GM12865 (cell line): ENCODE measurements at regions not wholly inside any gene's neighbourhood (a gene's known extent, or its start where the extent isn't known, plus 50 kb on each side); places are given as distances from the start of the nearest gene placed in this dataset.

ENCODE experiments used
- DNase-seq: peaks from one replicate; pipeline ENCODE4 v3.0.0; 2010; ENCODE audit warnings: low read depth
- H3K4me3 ChIP-seq: 2 replicates; pipeline ENCODE4 v1.5.1; 2011; ENCODE audit warnings: mild to moderate bottlenecking, low read depth, low read length, control low read depth
- CTCF ChIP-seq: IDR thresholded peaks from 2 replicates; pipeline ENCODE4 v1.5.1; 2011; ENCODE audit warnings: low read length, control low read depth, low read depth, inconsistent platforms; ENCODE audit not compliant: insufficient read depth; ENCODE audit errors: missing control alignments

GRCh38 chr1:113217447-113218208 lies 144.6 kb downstream of the LRIG2 start:
- no peak for DNase-seq
- no peak for TF ChIP-seq CTCF
- no peak overlapping the region for H3K4me3 ChIP-seq

DNA sequence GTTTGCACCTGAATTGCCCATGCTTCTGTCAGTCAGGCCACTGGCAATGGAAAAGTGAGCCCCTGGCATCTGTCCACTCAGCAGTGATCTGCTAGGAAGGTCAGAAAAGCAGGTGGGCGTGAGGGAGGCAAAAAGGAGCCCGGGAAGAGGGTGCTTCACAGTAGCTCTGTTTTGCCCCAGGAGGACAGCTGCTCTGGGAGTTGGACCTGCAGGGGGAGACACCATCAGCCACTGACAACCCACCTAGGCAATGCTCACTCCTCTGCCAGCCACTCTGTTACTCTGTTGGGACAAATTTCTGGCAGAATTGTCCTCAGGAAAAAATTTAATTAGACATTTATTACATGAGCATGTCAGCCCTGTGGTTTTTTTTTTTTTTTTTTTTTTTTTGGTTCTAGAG lies 146.4 kb downstream of the LRIG2 start:
- no peak for DNase-seq
- TF ChIP-seq CTCF, result peak; percentile 32

DNA sequence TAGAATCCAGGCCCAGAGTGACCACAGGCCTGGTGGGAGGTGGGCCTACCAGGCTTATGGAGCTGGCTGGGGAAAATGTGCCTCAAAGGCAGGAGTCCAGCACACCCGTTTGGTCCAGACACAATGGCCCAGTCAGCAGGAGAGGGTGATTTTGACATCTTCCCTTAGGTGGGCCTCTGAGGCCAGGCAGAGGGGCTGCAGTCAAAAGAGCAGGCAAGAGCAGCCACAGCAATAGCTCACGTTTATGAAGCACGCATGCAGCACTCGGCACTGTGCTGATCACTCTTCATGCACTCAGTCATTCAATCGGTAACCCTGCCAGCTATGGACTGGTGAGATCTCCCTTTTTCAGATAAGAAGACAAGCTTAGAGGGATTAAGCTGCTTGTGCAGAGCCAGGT lies 146.8 kb downstream of the LRIG2 start:
- no peak overlapping the region for H3K4me3 ChIP-seq
- TF ChIP-seq CTCF, result no peak
- no peak for DNase-seq

More for the DNA sequence above, 146.4 kb downstream of the LRIG2 start:
- no peak overlapping the region for H3K4me3 ChIP-seq

- no peak for TF ChIP-seq CTCF
- no peak for DNase-seq
- H3K4me3 ChIP-seq, result no peak overlapping the region
Observed at GRCh38 chr1:113223040-113223439, 150.0 kb downstream of the LRIG2 start.

DNA sequence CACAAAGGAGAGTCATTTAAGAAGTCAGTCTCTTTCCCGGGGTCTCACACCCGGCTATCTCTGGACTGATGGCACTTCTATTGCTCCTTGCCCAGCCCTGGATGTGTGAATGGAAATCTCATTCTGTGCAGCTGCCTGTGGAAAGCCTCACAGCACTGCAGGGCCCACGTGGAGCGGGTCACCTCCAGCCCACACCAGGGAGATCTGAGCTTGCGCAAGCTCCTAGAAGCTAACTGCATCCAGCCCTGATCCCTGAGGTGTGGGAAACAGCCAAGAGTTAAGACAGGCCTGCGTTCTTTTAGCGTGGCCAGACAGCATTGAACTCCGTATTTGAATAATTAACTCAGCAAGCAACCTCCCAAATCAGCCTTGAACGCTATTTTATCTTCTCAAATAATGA lies 150.5 kb downstream of the LRIG2 start:
- TF ChIP-seq CTCF, result no peak
- no peak for DNase-seq
- no peak overlapping the region for H3K4me3 ChIP-seq

- peak; percentile 76 for DNase-seq
- TF ChIP-seq CTCF, result no peak
- H3K4me3 ChIP-seq, result no peak overlapping the region; the same call in 1 of the 2 replicates
Observed at GRCh38 chr1:113226148-113226547, 153.2 kb downstream of the LRIG2 start.

DNA sequence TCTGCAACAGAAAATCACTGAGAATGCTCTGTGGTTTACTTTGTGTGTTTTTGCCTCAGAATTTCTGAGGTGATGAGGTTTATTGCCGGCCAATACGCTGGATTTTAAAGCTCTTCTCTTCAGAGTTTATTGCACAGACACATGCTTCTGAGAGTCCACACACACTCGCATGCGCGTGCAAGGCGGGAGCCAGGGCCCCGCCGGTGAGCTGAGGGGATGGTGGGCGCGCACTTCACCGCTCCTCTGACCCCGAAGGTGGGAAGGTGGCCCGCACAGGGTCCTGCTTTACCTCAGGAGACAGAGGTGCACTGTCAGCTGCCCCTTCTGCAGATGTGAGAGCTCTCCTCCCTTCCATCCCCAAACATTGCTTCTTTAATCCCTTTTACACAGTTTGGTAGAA lies 158.4 kb upstream of the MAGI3 start:
- no peak overlapping the region for H3K4me3 ChIP-seq
- DNase-seq, result no peak
- no peak for TF ChIP-seq CTCF
